ENCODE measurements at regions not wholly inside any gene's neighbourhood (a gene's known extent, or its start where the extent isn't known, plus 50 kb on each side); places are given as distances from the start of the nearest gene placed in this dataset.

GRCh38 chr2:125318740-125319139, 1293.7 kb downstream of the CNTNAP5 start:
- POLR2A ChIA-PET (ENCODE audit: low non-redundant PET), result no interaction called here
- Histone ChIP-seq H3K36me3 (ENCODE audit: insufficient read depth, low read length, poor library complexity, severe bottlenecking) (no peaks in the 10 kb centered on the region), H3K27me3 (replicated peaks; ENCODE audit: insufficient read depth, low read depth, low read length, poor library complexity) (no peaks in the 10 kb centered on the region), H3K4me1 (ENCODE audit: insufficient read depth, low read length, poor library complexity, severe bottlenecking) (no peaks in the 10 kb centered on the region), H3K4me3 (ENCODE audit: low read depth, low read length, poor library complexity, severe bottlenecking) (no peak overlapping the region), H3K27ac (ENCODE audit: low read depth, low read length, poor library complexity, severe bottlenecking) (no peak overlapping the region), H3K9me3 (ENCODE audit: low read depth, low read length, poor library complexity, severe bottlenecking) (peaks cover 14% of the 10 kb centered on the region)
- TF ChIP-seq CTCF (conservative IDR thresholded peaks at IDR 0.05; ENCODE audit: low read depth, low read length) (no peak), EZH2 (IDR thresholded peaks at IDR 0.05; ENCODE audit: borderline replicate concordance, low read depth, low read length, poor library complexity, severe bottlenecking) (no peak)
- no TSS peak for BruUV-seq (replicated peaks)
- intact Hi-C loops (cut with micrococcal nuclease; ENCODE audit: unreplicated experiment), result no loop called here
- no peak for DNase-seq (ENCODE audit: low spot score)
- CTCF ChIA-PET, result no interaction called here

- ChIA-PET CTCF (no interaction called here), POLR2A (ENCODE audit: low non-redundant PET) (no interaction called here)
- Histone ChIP-seq H3K36me3 (ENCODE audit: insufficient read depth, low read length, poor library complexity, severe bottlenecking) (no peaks in the 10 kb centered on the region), H3K9me3 (ENCODE audit: low read depth, low read length, poor library complexity, severe bottlenecking) (peaks cover 8% of the 10 kb centered on the region), H3K27me3 (replicated peaks; ENCODE audit: insufficient read depth, low read depth, low read length, poor library complexity) (no peaks in the 10 kb centered on the region), H3K4me1 (ENCODE audit: insufficient read depth, low read length, poor library complexity, severe bottlenecking) (no peaks in the 10 kb centered on the region), H3K27ac (ENCODE audit: low read depth, low read length, poor library complexity, severe bottlenecking) (no peak overlapping the region), H3K4me3 (ENCODE audit: low read depth, low read length, poor library complexity, severe bottlenecking) (no peak overlapping the region)
- intact Hi-C loops (cut with micrococcal nuclease; ENCODE audit: unreplicated experiment), result no loop called here
- TF ChIP-seq CTCF (conservative IDR thresholded peaks at IDR 0.05; ENCODE audit: low read depth, low read length) (no peak), EZH2 (IDR thresholded peaks at IDR 0.05; ENCODE audit: borderline replicate concordance, low read depth, low read length, poor library complexity, severe bottlenecking) (no peak)
- no peak for DNase-seq (ENCODE audit: low spot score)
- no TSS peak for BruUV-seq (replicated peaks)
Measured at GRCh38 chr2:125324273-125324672, 1299.2 kb downstream of the CNTNAP5 start.

- no TSS peak for BruUV-seq (replicated peaks)
- no peak overlapping the region for H3K27ac ChIP-seq (ENCODE audit: low read depth, low read length, poor library complexity, severe bottlenecking)
- ChIA-PET CTCF (no interaction called here), POLR2A (ENCODE audit: low non-redundant PET) (no interaction called here)
- intact Hi-C loops (cut with micrococcal nuclease; ENCODE audit: unreplicated experiment), result no loop called here
- peaks cover 18% of the 10 kb centered on the region for H3K9me3 ChIP-seq (ENCODE audit: low read depth, low read length, poor library complexity, severe bottlenecking)
- no peaks in the 10 kb centered on the region for H3K27me3 ChIP-seq (replicated peaks; ENCODE audit: insufficient read depth, low read depth, low read length, poor library complexity)
- no peak for DNase-seq (ENCODE audit: low spot score)
- no peak overlapping the region for H3K4me3 ChIP-seq (ENCODE audit: low read depth, low read length, poor library complexity, severe bottlenecking)
- no peak for TF ChIP-seq EZH2 (IDR thresholded peaks at IDR 0.05; ENCODE audit: borderline replicate concordance, low read depth, low read length, poor library complexity, severe bottlenecking)
- no peak for TF ChIP-seq CTCF (conservative IDR thresholded peaks at IDR 0.05; ENCODE audit: low read depth, low read length)
- H3K36me3 ChIP-seq (ENCODE audit: insufficient read depth, low read length, poor library complexity, severe bottlenecking), result no peaks in the 10 kb centered on the region
- no peaks in the 10 kb centered on the region for H3K4me1 ChIP-seq (ENCODE audit: insufficient read depth, low read length, poor library complexity, severe bottlenecking)
Measured at GRCh38 chr2:125330133-125330532, 1305.0 kb downstream of the CNTNAP5 start.
